CD14-positive monocyte (primary cell): ENCODE measurements at regions not wholly inside any gene's neighbourhood (a gene's known extent, or its start where the extent isn't known, plus 50 kb on each side); places are given as distances from the start of the nearest gene placed in this dataset.

Experiments used
- DNase-seq, 3 donors: peaks; one replicate each; pipeline ENCODE4 v3.0.0-alpha.2; 2011 to 2022
- H2AFZ ChIP-seq: 2 replicates; pipeline ENCODE4 v1.6.0; 2012; ENCODE audit warnings: mild to moderate bottlenecking, low read depth, low read length, inconsistent platforms; ENCODE audit not compliant: insufficient read depth, poor library complexity, severe bottlenecking
- H3K27ac ChIP-seq, 2 donors: 1 replicate in 1 of 2; 2 replicates in 1 of 2; pipeline ENCODE4 v1.5.1; 2012 to 2013; ENCODE audit warnings: low read length in 2 of 2, control low read depth in 1 of 2, inconsistent platforms in 1 of 2, low read depth in 1 of 2, mild to moderate bottlenecking in 1 of 2
- H3K27me3 ChIP-seq, 2 donors: one replicate each; pipeline versions ENCODE4 v1.6.0 to v1.6.1; 2011 to 2013; ENCODE audit warnings: low read length in 2 of 2; ENCODE audit not compliant: control insufficient read depth in 2 of 2, insufficient read depth in 2 of 2
- H3K36me3 ChIP-seq, 2 donors: replicated peaks in 1 of 2; 1 replicate in 1 of 2; 2 replicates in 1 of 2; pipeline versions ENCODE4 v1.5.1 to v1.6.1; 2012 to 2013; ENCODE audit warnings: low read length in 2 of 2, control low read depth in 1 of 2, inconsistent platforms in 1 of 2, mild to moderate bottlenecking in 1 of 2; ENCODE audit not compliant: insufficient read depth in 2 of 2, control insufficient read depth in 1 of 2
- H3K4me1 ChIP-seq, 2 donors: 1 replicate in 1 of 2; 2 replicates in 1 of 2; pipeline versions ENCODE4 v1.5.1 to v1.6.1; 2012 to 2013; ENCODE audit warnings: low read length in 2 of 2, control low read depth in 1 of 2, inconsistent platforms in 1 of 2, mild to moderate bottlenecking in 1 of 2, moderate library complexity in 1 of 2; ENCODE audit not compliant: insufficient read depth in 2 of 2, control insufficient read depth in 1 of 2
- H3K4me2 ChIP-seq: replicated peaks from 2 replicates; pipeline ENCODE3; 2012; ENCODE audit warnings: low read length, moderate library complexity, mild to moderate bottlenecking; ENCODE audit not compliant: poor library complexity, severe bottlenecking; ENCODE audit errors: extremely low read depth
- H3K4me3 ChIP-seq, 3 experiments: fragments of 200-600 bp in 1 of 3; sonication (generic) in 1 of 3; replicated peaks in 1 of 3; 1 replicate in 2 of 3; 2 replicates in 1 of 3; pipeline ENCODE4 v1.5.1; 2011 to 2013; ENCODE audit warnings: low read length in 3 of 3, mild to moderate bottlenecking in 3 of 3, control low read depth in 2 of 3, low read depth in 2 of 3, inconsistent platforms in 1 of 3, moderate library complexity in 1 of 3
- H3K79me2 ChIP-seq: 2 replicates; pipeline ENCODE4 v1.6.0; 2012; ENCODE audit warnings: mild to moderate bottlenecking, control low read depth, inconsistent platforms, low read length, moderate library complexity; ENCODE audit not compliant: insufficient read depth
- H3K9ac ChIP-seq: 2 replicates; pipeline ENCODE4 v1.6.0; 2017; ENCODE audit warnings: low read length, mild to moderate bottlenecking; ENCODE audit not compliant: insufficient read depth, poor library complexity, severe bottlenecking
- H3K9me3 ChIP-seq, 2 donors: replicated peaks in 1 of 2; 1 replicate in 1 of 2; 2 replicates in 1 of 2; pipeline versions ENCODE4 v1.5.1 to v1.6.1; 2012 to 2013; ENCODE audit warnings: low read length in 2 of 2, control low read depth in 1 of 2; ENCODE audit not compliant: control insufficient read depth in 1 of 2, insufficient read depth in 1 of 2
- H4K20me1 ChIP-seq: 2 replicates; pipeline ENCODE4 v1.6.0; 2012; ENCODE audit warnings: mild to moderate bottlenecking, low read length, control low read depth, moderate library complexity; ENCODE audit not compliant: insufficient read depth
- H3K27ac Mint-ChIP-seq, 7 donors: one replicate each; pipeline ENCODE4 v1.8.0; 2020; ENCODE audit warnings: mild to moderate bottlenecking in 7 of 7, mixed read lengths in 7 of 7, moderate library complexity in 6 of 7, inconsistent platforms in 2 of 7
- H3K27me3 Mint-ChIP-seq, 3 donors: one replicate each; pipeline ENCODE4 v1.8.0; 2021 to 2022; ENCODE audit warnings: low read depth in 3 of 3, mild to moderate bottlenecking in 3 of 3, mixed read lengths in 3 of 3, moderate library complexity in 3 of 3, inconsistent platforms in 1 of 3
- H3K36me3 Mint-ChIP-seq, 2 donors: one replicate each; pipeline ENCODE4 v1.8.0; 2020; ENCODE audit warnings: mixed read lengths in 2 of 2, inconsistent platforms in 1 of 2, mild to moderate bottlenecking in 1 of 2
- H3K4me1 Mint-ChIP-seq: one replicate; pipeline ENCODE4 v1.8.0; 2020; ENCODE audit warnings: mild to moderate bottlenecking, mixed read lengths
- H3K4me3 Mint-ChIP-seq, 2 donors: one replicate each; pipeline ENCODE4 v1.8.0; 2020; ENCODE audit warnings: mild to moderate bottlenecking in 2 of 2, mixed read lengths in 2 of 2, moderate library complexity in 1 of 2
- H3K9me3 Mint-ChIP-seq, 7 donors: one replicate each; pipeline ENCODE4 v1.8.0; 2020 to 2022; ENCODE audit warnings: mixed read lengths in 7 of 7, mild to moderate bottlenecking in 6 of 7, moderate library complexity in 6 of 7, inconsistent platforms in 2 of 7
- CTCF ChIP-seq: fragments of 200-600 bp; IDR thresholded peaks from one replicate; pipeline ENCODE4 v1.8.0; 2022; ENCODE audit warnings: antibody characterized with exemption, mild to moderate bottlenecking
- WGBS: methylation state at CpG from one replicate; pipeline ENCODE4 v1.1.5; 2013; ENCODE audit warnings: missing lambda C conversion rate; ENCODE audit not compliant: insufficient coverage; 5-methylcytosine and 5-hydroxymethylcytosine counted together
- intact Hi-C, 2 donors: fragments of 100-400 bp; cut with micrococcal nuclease; formaldehyde crosslinking; loops; one replicate each; pipeline versions ENCODE4 v1.15.0 to v1.15.1; 2023

DNA sequence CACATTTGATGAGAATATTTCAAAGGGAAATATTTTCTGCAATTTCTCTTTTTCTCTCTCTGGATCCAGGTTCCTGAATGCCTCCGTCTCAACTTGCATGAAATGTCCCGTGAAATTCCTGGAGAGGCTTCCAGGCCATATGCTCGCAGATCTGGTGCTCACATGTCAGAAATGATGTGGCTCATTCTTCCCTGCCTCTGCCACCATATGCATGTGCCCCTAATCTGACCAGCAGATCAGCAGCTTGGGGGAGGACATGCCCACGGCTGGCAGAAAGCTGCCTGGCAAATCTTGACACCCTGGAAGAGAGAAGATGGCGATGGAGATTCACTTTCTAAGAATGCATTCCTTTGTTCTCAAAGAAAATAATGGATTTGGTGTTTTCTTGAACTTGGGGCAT is 490.7 kb downstream of the RPS24 start:
- Histone ChIP-seq H4K20me1 (no peaks in the 10 kb centered on the region), H3K27ac (no peak overlapping the region), H3K36me3 (no peaks in the 10 kb centered on the region), H3K79me2 (no peaks in the 10 kb centered on the region), H2AFZ (no peak overlapping the region), H3K4me3 (no peak overlapping the region), H3K27me3 (no peaks in the 10 kb centered on the region), H3K4me2 (no peak overlapping the region), H3K9ac (no peak overlapping the region), H3K4me1 (no peaks in the 10 kb centered on the region), H3K9me3 (no peaks in the 10 kb centered on the region)
- Mint-ChIP-seq H3K4me3 (no peak overlapping the region), H3K9me3 (peaks cover 0 to 2% (median 0%) of the 10 kb centered on the region in 7 donors), H3K36me3 (no peaks in the 10 kb centered on the region), H3K27ac (peak overlapping the region in 1 of 7 donors; percentile 31), H3K4me1 (no peaks in the 10 kb centered on the region), H3K27me3 (peaks cover 0 to 3% (median 1%) of the 10 kb centered on the region in 3 donors)
- intact Hi-C loops: no loop called here
- TF ChIP-seq CTCF: no peak
- 88% methylated on average over 5 of the region's 5 CpGs for WGBS
- DNase-seq: no peak

- Histone ChIP-seq H3K4me1 (no peaks in the 10 kb centered on the region), H3K27ac (no peak overlapping the region), H3K79me2 (no peaks in the 10 kb centered on the region), H3K9me3 (no peaks in the 10 kb centered on the region), H3K27me3 (no peaks in the 10 kb centered on the region), H3K4me3 (no peak overlapping the region), H3K4me2 (no peak overlapping the region), H3K36me3 (no peaks in the 10 kb centered on the region), H3K9ac (no peak overlapping the region), H4K20me1 (no peaks in the 10 kb centered on the region), H2AFZ (no peak overlapping the region)
- Mint-ChIP-seq H3K27ac (no peak overlapping the region), H3K36me3 (no peaks in the 10 kb centered on the region), H3K9me3 (peaks cover 0 to 2% (median 0%) of the 10 kb centered on the region in 7 donors), H3K27me3 (peaks cover 0 to 3% (median 1%) of the 10 kb centered on the region in 3 donors), H3K4me3 (no peak overlapping the region), H3K4me1 (no peaks in the 10 kb centered on the region)
- intact Hi-C loops: no loop called here
- no peak for DNase-seq
- WGBS: 83% methylated on average over 2 of the region's 4 CpGs
- TF ChIP-seq CTCF: no peak
These were observed 491.3 kb downstream of the RPS24 start for GRCh38 chr10:78524941-78525340.
